HepG2 (cell line): ENCODE measurements at regions not wholly inside any gene's neighbourhood (a gene's known extent, or its start where the extent isn't known, plus 50 kb on each side); places are given as distances from the start of the nearest gene placed in this dataset.

Experiments used
- ATAC-seq: fragments of 200-7000 bp; cut with Tn5 transposase; 3 replicates; pipeline ENCODE4 v1.9.1; 2020; ENCODE audit warnings: mild to moderate bottlenecking, moderate library complexity
- BruUV-seq: library from RNA; stranded (reverse); fragments of 400-500 nt; replicated peaks from 2 replicates; lab custom pipeline; 2021; lab: Mats Ljungman, UMichigan
- CTCF ChIA-PET: fragments of 300-600 bp; formaldehyde crosslinking; extraction: SDS; loops from one replicate; lab custom pipeline; 2021; ENCODE audit warnings: low total read pairs, inconsistent platforms, low intra/inter-chr PET ratio; lab: Yijun Ruan, JAX
- POLR2A ChIA-PET: fragments of 350-600 bp; sonication (Branson Sonifier 250); formaldehyde crosslinking; loops from one replicate; lab custom pipeline; 2020; ENCODE audit warnings: antibody characterized with exemption, inconsistent platforms; lab: Yijun Ruan, JAX
- DNase-seq: peaks from one replicate; pipeline ENCODE4 v3.0.0-alpha.2; 2015; ENCODE audit warnings: low spot score
- FAIRE-seq: peaks from 3 replicates; lab custom pipeline; 2011; peaks lifted over from hg19 to GRCh38; lab: Jason Lieb, UNC
- H2AFZ ChIP-seq: one replicate; pipeline ENCODE4 v1.6.1; 2011; ENCODE audit warnings: low read length, inconsistent platforms
- H3K27ac ChIP-seq: fragments of 300-600 bp; 3 replicates; pipeline ENCODE4 v1.8.0; 2011; ENCODE audit warnings: mixed run types, mild to moderate bottlenecking, mixed read lengths, low read length, inconsistent platforms; ENCODE audit not compliant: insufficient read depth; ENCODE audit errors: extremely low read length
- H3K27me3 ChIP-seq, 2 experiments: fragments of 200-600 bp in 1 of 2; 2 replicates in 1 of 2; 3 replicates in 1 of 2; pipeline versions ENCODE4 v1.6.0 to v1.8.0; 2011; ENCODE audit warnings: low read length in 2 of 2, mild to moderate bottlenecking in 2 of 2, moderate library complexity in 2 of 2, inconsistent platforms in 1 of 2; ENCODE audit not compliant: insufficient read depth in 2 of 2, control insufficient read depth in 1 of 2
- H3K36me3 ChIP-seq, 2 experiments: fragments of 200-600 bp in 1 of 2; replicated peaks in 1 of 2; 2 replicates in 1 of 2; 3 replicates in 1 of 2; pipeline versions ENCODE4 v1.5.1 to v1.8.0; 2011; ENCODE audit warnings: low read length in 2 of 2, inconsistent platforms in 1 of 2; ENCODE audit not compliant: insufficient read depth in 2 of 2, control insufficient read depth in 1 of 2
- H3K4me1 ChIP-seq: 2 replicates; pipeline ENCODE4 v1.5.1; 2012; ENCODE audit warnings: low read length, inconsistent platforms; ENCODE audit not compliant: insufficient read depth
- H3K4me2 ChIP-seq: 2 replicates; pipeline ENCODE4 v1.6.0; 2011; ENCODE audit warnings: low read depth, low read length, inconsistent platforms
- H3K4me3 ChIP-seq, 3 experiments: fragments of 200-600 bp in 1 of 3; sonication (generic), shearing (Covaris generic) in 1 of 3; replicated peaks in 1 of 3; 2 replicates each; pipeline ENCODE4 v1.5.1; 2011 to 2016; ENCODE audit warnings: low read length in 3 of 3, inconsistent platforms in 2 of 3, low read depth in 2 of 3, mild to moderate bottlenecking in 2 of 3, control low read depth in 1 of 3, mixed read lengths in 1 of 3; ENCODE audit not compliant: insufficient read depth in 1 of 3
- H3K79me2 ChIP-seq: one replicate; pipeline ENCODE4 v1.6.1; 2011; ENCODE audit warnings: low read length, inconsistent platforms; ENCODE audit not compliant: insufficient read depth
- H3K9ac ChIP-seq: 2 replicates; pipeline ENCODE4 v1.6.0; 2011; ENCODE audit warnings: mild to moderate bottlenecking, low read depth, low read length, inconsistent platforms; ENCODE audit not compliant: insufficient read depth
- H3K9me3 ChIP-seq: 2 replicates; pipeline ENCODE4 v1.5.1; 2012; ENCODE audit warnings: mild to moderate bottlenecking, low read length
- H4K20me1 ChIP-seq: 2 replicates; pipeline ENCODE4 v1.6.0; 2011; ENCODE audit warnings: inconsistent platforms, mild to moderate bottlenecking, low read length, moderate library complexity; ENCODE audit not compliant: insufficient read depth
- ARNTL ChIP-seq: sonication (generic); formaldehyde crosslinking; IDR thresholded peaks from 2 replicates; pipeline ENCODE4 v1.4.0; 2020; ENCODE audit warnings: mild to moderate bottlenecking, missing genetic modification reagents
- CEBPB ChIP-seq: IDR thresholded peaks from 2 replicates; pipeline ENCODE4 v1.6.1; 2011; ENCODE audit warnings: low read depth, low read length, improper control_type of control experiment, borderline replicate concordance
- HIC2 ChIP-seq: sonication (generic); formaldehyde crosslinking; IDR thresholded peaks from 2 replicates; pipeline ENCODE4 v1.9.0; 2022; ENCODE audit warnings: low read depth, missing genetic modification reagents
- KLF6 ChIP-seq: IDR thresholded peaks from 2 replicates; pipeline ENCODE4 v1.8.0; 2016; ENCODE audit warnings: missing biosample characterization, missing genetic modification reagents
- MZF1 ChIP-seq: sonication (generic); formaldehyde crosslinking; IDR thresholded peaks from 2 replicates; pipeline ENCODE4 v1.8.1; 2023; ENCODE audit warnings: mild to moderate bottlenecking, missing genetic modification reagents, borderline replicate concordance
- PHF20 ChIP-seq: sonication (generic); formaldehyde crosslinking; IDR thresholded peaks from 2 replicates; pipeline ENCODE4 v1.5.0; 2020; ENCODE audit warnings: mild to moderate bottlenecking, missing genetic modification reagents
- RELA ChIP-seq: sonication (generic); formaldehyde crosslinking; IDR thresholded peaks from 2 replicates; pipeline ENCODE4 v1.4.0; 2020; ENCODE audit warnings: missing genetic modification reagents
- RFX5 ChIP-seq: IDR thresholded peaks from 2 replicates; pipeline ENCODE4 v1.6.1; 2011; ENCODE audit warnings: low read depth, low read length, improper control_type of control experiment
- SNAI1 ChIP-seq: sonication (generic); formaldehyde crosslinking; IDR thresholded peaks from 2 replicates; pipeline ENCODE4 v1.5.0; 2020; ENCODE audit warnings: mild to moderate bottlenecking, missing genetic modification reagents, borderline replicate concordance
- TEAD3 ChIP-seq: optimal IDR thresholded peaks from 2 replicates; pipeline ENCODE3; 2016; ENCODE audit warnings: borderline replicate concordance
- ZNF33B ChIP-seq: sonication (generic); formaldehyde crosslinking; IDR thresholded peaks from 2 replicates; pipeline ENCODE4 v1.5.1; 2020; ENCODE audit warnings: mild to moderate bottlenecking, missing genetic modification reagents
- ZNF501 ChIP-seq: sonication (generic); formaldehyde crosslinking; IDR thresholded peaks from 2 replicates; pipeline ENCODE4 v1.5.1; 2020; ENCODE audit warnings: mild to moderate bottlenecking, moderate library complexity, missing genetic modification reagents
- ZNF773 ChIP-seq: sonication (generic); formaldehyde crosslinking; IDR thresholded peaks from 2 replicates; pipeline ENCODE4 v1.4.0; 2020; ENCODE audit warnings: missing genetic modification reagents, borderline replicate concordance
- WGBS: methylation state at CpG from one replicate; pipeline ENCODE4 v1.1.6; 2017; ENCODE audit warnings: low lambda C conversion rate; 5-methylcytosine and 5-hydroxymethylcytosine counted together
- in situ Hi-C: cut with HindIII; loops from 2 replicates; pipeline ENCODE4 v1.10.0; 2017; ENCODE audit warnings: low pct_unique_long_range_greater_than_20kb; ENCODE audit not compliant: extremely low pct_ligation_motif_present
- intact Hi-C: fragments of 100-400 bp; cut with micrococcal nuclease; formaldehyde crosslinking; loops from one replicate; pipeline ENCODE4 v1.10.0; 2022; ENCODE audit not compliant: unreplicated experiment
- TF ChIP-seq, protein P1 (sequence below): sonication (generic); formaldehyde crosslinking; IDR thresholded peaks from 2 replicates; pipeline ENCODE4 v1.4.0; 2020; ENCODE audit warnings: missing genetic modification reagents

DNA sequence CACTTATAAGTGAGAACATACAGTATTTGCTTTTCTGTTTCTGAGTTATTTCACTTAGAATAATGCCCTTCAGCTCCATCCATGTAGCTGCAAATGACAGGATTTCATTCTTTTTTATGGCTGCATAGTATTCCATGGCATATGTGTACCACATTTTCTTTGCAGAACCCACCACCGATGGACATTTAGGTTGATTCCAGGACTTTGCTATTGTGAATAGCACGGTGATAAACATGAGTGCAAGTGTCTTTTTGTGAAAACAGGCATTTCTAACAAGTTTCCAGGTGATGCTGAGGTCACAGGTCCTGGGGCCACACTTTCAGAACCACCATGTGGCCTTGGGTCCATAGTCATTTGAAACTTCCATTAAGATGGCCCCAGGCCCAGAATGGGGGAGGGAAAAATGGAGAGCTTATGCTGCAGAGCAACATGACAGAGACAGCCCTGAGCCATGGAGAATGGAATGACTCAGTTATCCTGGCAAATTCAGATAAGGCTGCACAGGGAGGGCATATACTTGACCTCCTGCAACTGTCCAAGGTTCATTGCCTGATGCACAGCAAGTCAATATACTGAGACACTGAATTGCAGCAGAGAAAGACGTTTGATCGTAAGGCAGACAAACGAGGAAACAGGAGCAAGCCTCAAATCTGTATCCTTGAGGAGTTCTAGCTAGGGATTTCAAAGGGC, 248.0 kb upstream of the GALNT17 start:
- ATAC-seq (no peak), DNase-seq (no peak), FAIRE-seq (no peak)
- intact Hi-C loops = no loop called here
- Histone ChIP-seq H3K36me3 (no peaks in the 10 kb centered on the region), H3K4me2 (no peak overlapping the region), H3K4me1 (no peaks in the 10 kb centered on the region), H3K9ac (no peak overlapping the region), H3K9me3 (no peaks in the 10 kb centered on the region), H3K4me3 (no peak overlapping the region), H3K79me2 (no peaks in the 10 kb centered on the region), H2AFZ (no peak overlapping the region), H4K20me1 (no peaks in the 10 kb centered on the region), H3K27ac (no peak overlapping the region), H3K27me3 (no peaks in the 10 kb centered on the region)
- WGBS = 16% methylated on average over 5 of the region's 5 CpGs
- BruUV-seq = no TSS peak
- POLR2A ChIA-PET = no interaction called here
- in situ Hi-C loops = no loop called here
- CTCF ChIA-PET = no interaction called here
- TF ChIP-seq ARNTL (no peak), RFX5 (no peak), MZF1 (CRISPR knock-in tag) (no peak), PHF20 (no peak), TEAD3 (CRISPR knock-in tag) (no peak), CEBPB (no peak), ZNF501 (no peak), HIC2 (no peak), KLF6 (CRISPR knock-in tag) (no peak), SNAI1 (no peak), RELA (CRISPR knock-in tag) (no peak), ZNF33B (CRISPR knock-in tag) (no peak), ZNF773 (CRISPR knock-in tag) (no peak)
- TF ChIP-seq, protein P1, sequence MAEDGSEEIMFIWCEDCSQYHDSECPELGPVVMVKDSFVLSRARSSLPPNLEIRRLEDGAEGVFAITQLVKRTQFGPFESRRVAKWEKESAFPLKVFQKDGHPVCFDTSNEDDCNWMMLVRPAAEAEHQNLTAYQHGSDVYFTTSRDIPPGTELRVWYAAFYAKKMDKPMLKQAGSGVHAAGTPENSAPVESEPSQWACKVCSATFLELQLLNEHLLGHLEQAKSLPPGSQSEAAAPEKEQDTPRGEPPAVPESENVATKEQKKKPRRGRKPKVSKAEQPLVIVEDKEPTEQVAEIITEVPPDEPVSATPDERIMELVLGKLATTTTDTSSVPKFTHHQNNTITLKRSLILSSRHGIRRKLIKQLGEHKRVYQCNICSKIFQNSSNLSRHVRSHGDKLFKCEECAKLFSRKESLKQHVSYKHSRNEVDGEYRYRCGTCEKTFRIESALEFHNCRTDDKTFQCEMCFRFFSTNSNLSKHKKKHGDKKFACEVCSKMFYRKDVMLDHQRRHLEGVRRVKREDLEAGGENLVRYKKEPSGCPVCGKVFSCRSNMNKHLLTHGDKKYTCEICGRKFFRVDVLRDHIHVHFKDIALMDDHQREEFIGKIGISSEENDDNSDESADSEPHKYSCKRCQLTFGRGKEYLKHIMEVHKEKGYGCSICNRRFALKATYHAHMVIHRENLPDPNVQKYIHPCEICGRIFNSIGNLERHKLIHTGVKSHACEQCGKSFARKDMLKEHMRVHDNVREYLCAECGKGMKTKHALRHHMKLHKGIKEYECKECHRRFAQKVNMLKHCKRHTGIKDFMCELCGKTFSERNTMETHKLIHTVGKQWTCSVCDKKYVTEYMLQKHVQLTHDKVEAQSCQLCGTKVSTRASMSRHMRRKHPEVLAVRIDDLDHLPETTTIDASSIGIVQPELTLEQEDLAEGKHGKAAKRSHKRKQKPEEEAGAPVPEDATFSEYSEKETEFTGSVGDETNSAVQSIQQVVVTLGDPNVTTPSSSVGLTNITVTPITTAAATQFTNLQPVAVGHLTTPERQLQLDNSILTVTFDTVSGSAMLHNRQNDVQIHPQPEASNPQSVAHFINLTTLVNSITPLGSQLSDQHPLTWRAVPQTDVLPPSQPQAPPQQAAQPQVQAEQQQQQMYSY = no peak
